Medulla oblongata (tissue), 1 donor: ENCODE measurements at regions not wholly inside any gene's neighbourhood (a gene's known extent, or its start where the extent isn't known, plus 50 kb on each side); places are given as distances from the start of the nearest gene placed in this dataset.
A peak's percentile ranks its signal among the peaks of the same experiment; 100 is the strongest.
"Not testable (repeated sequence)": the region's sequence is repeated elsewhere in the genome, so short reads cannot be mapped to it uniquely, and the experiment has no call there.

Source experiments
- DNase-seq: peaks from one replicate; pipeline ENCODE4 v3.0.0-alpha.2; 2015; ENCODE audit errors: extremely low spot score

DNA sequence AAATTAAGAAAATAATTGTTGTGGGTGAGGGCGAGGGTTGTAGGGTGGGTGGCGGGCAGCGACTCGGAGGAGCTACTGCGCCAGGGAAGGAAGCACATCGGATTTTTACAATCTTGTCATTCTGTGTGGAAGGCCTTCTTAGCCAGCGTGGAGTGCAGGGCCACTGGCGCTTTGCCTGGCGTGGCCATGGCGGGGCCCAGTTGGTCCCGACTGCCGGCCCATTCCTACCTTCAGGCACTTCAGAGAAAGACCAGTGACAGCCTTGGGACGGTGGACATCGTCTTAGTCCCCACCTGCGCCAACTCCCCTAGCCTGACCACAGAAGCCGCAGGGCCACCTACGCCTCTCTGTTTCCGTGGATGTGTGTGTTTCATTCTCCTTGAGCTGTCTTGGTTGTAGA is 136.9 kb upstream of the NEGR1 start:
- no peak for DNase-seq

GRCh38 chr1:72412286-72412685 is 129.9 kb upstream of the NEGR1 start:
- DNase-seq, result no peak

GRCh38 chr1:72399807-72400206 is 117.5 kb upstream of the NEGR1 start:
- DNase-seq, result no peak

- DNase-seq, result no peak
Observed at GRCh38 chr1:72397786-72398185, 115.4 kb upstream of the NEGR1 start.

- DNase-seq, result no peak
Observed at GRCh38 chr1:72394457-72394856, 112.1 kb upstream of the NEGR1 start.

DNA sequence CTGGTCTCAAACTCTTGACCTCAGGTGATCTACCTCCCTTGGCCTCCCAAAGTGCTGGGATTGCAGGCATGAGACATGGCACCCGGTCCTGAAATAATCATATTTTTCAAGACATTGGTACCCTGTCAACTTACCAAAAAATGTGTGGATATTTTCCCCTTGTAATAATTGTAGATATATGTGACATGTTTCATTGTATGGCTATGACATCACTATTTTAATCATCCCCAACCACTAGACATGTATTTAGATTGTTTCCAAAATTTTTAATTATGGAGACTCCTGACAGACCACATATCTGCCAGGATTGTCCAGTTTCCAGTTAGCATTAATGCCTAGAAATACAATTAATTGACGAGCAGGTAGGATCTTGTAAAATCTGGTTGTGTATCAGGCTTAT is 96.7 kb upstream of the NEGR1 start:
- no peak for DNase-seq

- no peak for DNase-seq
Observed at GRCh38 chr1:72375226-72375625, 92.9 kb upstream of the NEGR1 start.

- peak; percentile 10 for DNase-seq
Observed at GRCh38 chr1:72371259-72372035, 89.1 kb upstream of the NEGR1 start.

DNA sequence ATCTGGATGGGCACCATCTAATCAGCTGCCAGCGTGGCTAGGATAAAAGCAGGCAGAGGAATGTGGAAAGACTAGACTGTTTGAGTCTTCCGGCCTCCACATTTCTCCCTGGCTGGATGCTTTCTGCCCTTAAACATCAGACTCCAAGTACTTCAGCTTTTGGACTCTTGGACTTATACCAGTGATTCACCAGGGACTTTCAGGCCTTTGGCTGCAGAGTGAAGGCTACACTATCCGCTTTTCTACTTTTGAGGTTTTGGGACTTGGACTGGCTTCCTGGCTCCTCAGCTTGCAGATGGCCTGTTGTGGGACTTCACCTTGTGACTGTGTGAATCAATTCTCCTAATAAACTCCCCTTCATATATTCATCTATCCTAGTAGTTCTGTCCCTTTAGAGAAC is 88.5 kb upstream of the NEGR1 start:
- DNase-seq, result not testable (repeated sequence)

GRCh38 chr1:72369069-72369757 is 86.9 kb upstream of the NEGR1 start:
- no peak for DNase-seq

GRCh38 chr1:72366466-72366865 is 84.1 kb upstream of the NEGR1 start:
- no peak for DNase-seq

- no peak for DNase-seq
Observed at GRCh38 chr1:72365693-72366092, 83.4 kb upstream of the NEGR1 start.

DNA sequence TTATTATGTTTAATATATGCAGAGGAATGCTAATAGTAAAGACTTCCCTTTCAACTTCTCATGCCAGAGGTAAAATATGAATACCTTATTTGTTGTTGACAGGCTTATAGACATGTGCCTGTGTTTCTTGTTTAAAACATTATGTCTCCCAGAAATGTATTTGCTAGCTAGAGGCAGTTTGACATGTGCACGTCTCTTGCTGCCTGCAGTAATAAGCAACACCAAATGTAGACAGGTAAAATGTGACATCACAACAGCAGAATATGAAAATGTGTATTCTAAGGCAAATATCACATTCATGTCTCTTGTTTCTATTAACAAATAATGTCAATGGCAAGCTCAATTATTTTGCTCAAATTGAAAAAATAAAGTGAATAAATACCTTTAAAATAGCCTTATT is 80.2 kb upstream of the NEGR1 start:
- no peak for DNase-seq

DNA sequence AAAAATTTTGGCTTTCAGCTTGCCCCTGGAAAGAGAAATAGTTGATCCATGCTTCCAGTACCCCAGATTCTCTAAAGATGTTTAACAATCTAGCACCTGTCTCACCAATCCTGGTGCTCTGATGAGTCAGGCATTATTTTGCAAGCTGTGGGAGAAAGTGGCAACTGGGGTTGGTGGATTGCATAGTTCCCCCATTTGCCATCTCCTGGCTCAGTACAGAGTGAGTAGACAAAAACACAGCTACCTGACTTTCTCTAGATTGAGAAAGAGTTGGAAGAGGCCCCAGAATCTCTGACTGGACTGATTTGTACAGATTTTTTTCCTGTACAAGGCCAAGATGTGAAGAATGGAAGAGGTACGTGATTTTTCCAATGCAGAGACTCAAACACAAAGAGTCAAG is 75.1 kb upstream of the NEGR1 start:
- DNase-seq, result peak; percentile 1

- no peak for DNase-seq
Observed at GRCh38 chr1:72355899-72356298, 73.6 kb upstream of the NEGR1 start.

DNA sequence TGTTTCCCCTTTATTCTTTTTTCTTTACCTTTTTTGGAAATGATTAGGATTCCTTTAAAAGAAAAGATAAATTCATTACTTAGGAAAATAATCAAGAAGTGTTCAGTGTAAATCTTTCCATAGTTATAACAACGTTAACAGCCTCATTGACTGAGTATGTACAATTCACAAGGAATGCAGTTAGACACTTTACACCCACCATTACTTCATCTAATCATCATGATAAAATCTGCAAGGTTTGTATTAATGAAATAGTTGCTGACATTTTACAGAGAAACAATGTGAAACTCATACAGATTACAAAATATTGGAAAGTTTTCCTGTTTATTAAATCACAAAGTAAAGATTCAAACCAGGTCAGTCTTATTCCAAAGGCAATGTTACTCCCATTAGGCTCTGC is 59.3 kb upstream of the NEGR1 start:
- DNase-seq, result no peak

- no peak for DNase-seq
Observed at GRCh38 chr1:72336776-72337175, 54.4 kb upstream of the NEGR1 start.
